GM23338 (cell line): ENCODE measurements at regions not wholly inside any gene's neighbourhood (a gene's known extent, or its start where the extent isn't known, plus 50 kb on each side); places are given as distances from the start of the nearest gene placed in this dataset.

ENCODE experiments used
- ATAC-seq: fragments of 200-7000 bp; cut with Tn5 transposase; 3 replicates; pipeline ENCODE4 v1.9.1; 2020
- DNase-seq: peaks from one replicate; pipeline ENCODE4 v3.0.0-alpha.2; 2015; ENCODE audit warnings: low spot score
- H2AFZ ChIP-seq: fragments of 200-600 bp; sonication (generic); 2 replicates; pipeline ENCODE4 v1.8.0; 2016; ENCODE audit warnings: antibody characterized with exemption, mild to moderate bottlenecking, moderate library complexity
- H3F3A ChIP-seq: fragments of 200-600 bp; sonication (generic); replicated peaks from 2 replicates; pipeline ENCODE4 v1.8.0; 2017; ENCODE audit warnings: antibody characterized with exemption, mixed run types, low read depth
- H3K27ac ChIP-seq: fragments of 200-600 bp; sonication (generic); 2 replicates; pipeline ENCODE4 v1.6.1; 2016; ENCODE audit warnings: low read depth
- H3K27me3 ChIP-seq: fragments of 200-600 bp; sonication (generic); 2 replicates; pipeline ENCODE4 v1.8.0; 2016; ENCODE audit warnings: mild to moderate bottlenecking, mixed run types, moderate library complexity; ENCODE audit not compliant: insufficient read depth
- H3K36me3 ChIP-seq: fragments of 200-600 bp; sonication (generic); 2 replicates; pipeline ENCODE4 v1.8.0; 2016; ENCODE audit warnings: mild to moderate bottlenecking; ENCODE audit not compliant: insufficient read depth
- H3K4me1 ChIP-seq: fragments of 200-600 bp; sonication (generic); 2 replicates; pipeline ENCODE4 v1.8.0; 2016; ENCODE audit warnings: mild to moderate bottlenecking, moderate library complexity; ENCODE audit not compliant: insufficient read depth
- H3K4me2 ChIP-seq: fragments of 200-600 bp; sonication (generic); 2 replicates; pipeline ENCODE4 v1.7.1; 2017; ENCODE audit warnings: mixed run types
- H3K4me3 ChIP-seq: fragments of 200-600 bp; sonication (generic); 2 replicates; pipeline ENCODE4 v1.6.1; 2016; ENCODE audit warnings: mixed run types
- H3K79me2 ChIP-seq: fragments of 200-600 bp; sonication (generic); replicated peaks from 2 replicates; pipeline ENCODE4 v1.8.0; 2017; ENCODE audit warnings: mild to moderate bottlenecking; ENCODE audit not compliant: insufficient read depth
- H3K9me2 ChIP-seq: fragments of 200-600 bp; sonication (generic); 2 replicates; pipeline ENCODE4 v1.8.0; 2017; ENCODE audit not compliant: insufficient read depth
- H4K20me1 ChIP-seq: fragments of 200-600 bp; sonication (generic); replicated peaks from 2 replicates; pipeline ENCODE4 v1.8.0; 2017; ENCODE audit warnings: mild to moderate bottlenecking; ENCODE audit not compliant: insufficient read depth
- H3K27ac Mint-ChIP-seq: 2 replicates; pipeline ENCODE4 v1.8.0; 2020; ENCODE audit warnings: inconsistent platforms, mild to moderate bottlenecking, moderate library complexity, mixed read lengths
- H3K27me3 Mint-ChIP-seq: 3 replicates; pipeline ENCODE4 v1.8.0; 2022; ENCODE audit warnings: low read depth, mild to moderate bottlenecking, moderate library complexity, mixed read lengths, inconsistent platforms; ENCODE audit not compliant: insufficient read depth, poor library complexity
- H3K36me3 Mint-ChIP-seq: 3 replicates; pipeline ENCODE4 v1.8.0; 2021; ENCODE audit warnings: low read depth, mild to moderate bottlenecking, inconsistent platforms, moderate library complexity, mixed read lengths
- H3K4me1 Mint-ChIP-seq: 3 replicates; pipeline ENCODE4 v1.8.0; 2020; ENCODE audit warnings: mild to moderate bottlenecking, inconsistent platforms, mixed read lengths
- H3K4me3 Mint-ChIP-seq: 3 replicates; pipeline ENCODE4 v1.8.0; 2021; ENCODE audit warnings: moderate library complexity, mild to moderate bottlenecking, inconsistent platforms, mixed read lengths
- H3K9me3 Mint-ChIP-seq: 3 replicates; pipeline ENCODE4 v1.8.0; 2020; ENCODE audit warnings: moderate library complexity, mild to moderate bottlenecking, inconsistent platforms, mixed read lengths
- CREB1 ChIP-seq: fragments of 250-450 bp; sonication (Bioruptor Pico); IDR thresholded peaks from 2 replicates; pipeline ENCODE4 v1.5.0; 2020; ENCODE audit warnings: low read depth, mild to moderate bottlenecking, moderate library complexity
- CTCF ChIP-seq, 2 experiments: fragments of 200-600 bp in 1 of 2; sonication (generic) in 1 of 2; conservative IDR thresholded peaks; 2 replicates each; pipeline versions ENCODE4 v1.5.1 to v1.6.1; 2016 to 2017; ENCODE audit warnings: antibody characterized with exemption in 2 of 2, low read depth in 2 of 2, mild to moderate bottlenecking in 2 of 2, moderate library complexity in 1 of 2
- ETS1 ChIP-seq: IDR thresholded peaks from 2 replicates; pipeline ENCODE4 v1.6.1; 2016; ENCODE audit warnings: antibody characterized with exemption
- EZH2phosphoT487 ChIP-seq: fragments of 200-600 bp; sonication (generic); IDR thresholded peaks from one replicate; pipeline ENCODE4 v1.8.1; 2018; ENCODE audit warnings: antibody characterized with exemption; ENCODE audit not compliant: unreplicated experiment
- NANOG ChIP-seq: IDR thresholded peaks from 2 replicates; pipeline ENCODE4 v1.6.1; 2016; ENCODE audit warnings: antibody characterized with exemption, borderline replicate concordance
- POLR2AphosphoS5 ChIP-seq: IDR thresholded peaks from 2 replicates; pipeline ENCODE4 v1.6.1; 2016; ENCODE audit warnings: antibody characterized with exemption, low read depth
- STAT1 ChIP-seq: IDR thresholded peaks from one replicate; pipeline ENCODE4 v1.6.1; 2016; ENCODE audit warnings: antibody characterized with exemption; ENCODE audit not compliant: unreplicated experiment
- ZNF114 ChIP-seq: fragments of 250-450 bp; sonication (Bioruptor Pico); IDR thresholded peaks from 2 replicates; pipeline ENCODE4 v1.5.0; 2020; ENCODE audit warnings: mild to moderate bottlenecking, moderate library complexity
- ZNF331 ChIP-seq: fragments of 250-450 bp; sonication (Bioruptor Pico); IDR thresholded peaks from 2 replicates; pipeline ENCODE4 v1.5.0; 2020; ENCODE audit warnings: low read depth, mild to moderate bottlenecking, moderate library complexity

- no peak for TF ChIP-seq POLR2AphosphoS5
These were observed 108.2 kb upstream of the SPATA31D4 start (continued) for GRCh38 chr9:81819859-81820546.

- H3F3A ChIP-seq = no peaks in the 10 kb centered on the region
- H3K9me2 ChIP-seq = 0 out of 2 replicates have a peak, but pooled peaks cover 2% of the 10 kb centered on the region
- no peaks in the 10 kb centered on the region for H3K27me3 Mint-ChIP-seq
- no peak overlapping the region for H3K4me2 ChIP-seq
- H3K4me1 ChIP-seq = peaks cover 43% of the 10 kb centered on the region
- H2AFZ ChIP-seq = peak overlapping the region; percentile 16; the same call in 1 of the 2 replicates
- H3K9me3 Mint-ChIP-seq = no peaks in the 10 kb centered on the region
- ATAC-seq = no peak
- H3K36me3 ChIP-seq = no peaks in the 10 kb centered on the region
- TF ChIP-seq ZNF331 (no peak), ZNF114 (CRISPR knock-in tag) (no peak), NANOG (no peak), ETS1 (no peak), CTCF (conservative IDR thresholded peaks at IDR 0.05; ENCODE audit: low read depth in 2 of 2) (no peak), CREB1 (CRISPR knock-in tag) (no peak), STAT1 (no peak)
- H3K27ac Mint-ChIP-seq = no peak overlapping the region
- no peaks in the 10 kb centered on the region for H3K27me3 ChIP-seq
- peaks cover 49% of the 10 kb centered on the region for H3K4me1 Mint-ChIP-seq
- DNase-seq = no peak
- H3K36me3 Mint-ChIP-seq = no peaks in the 10 kb centered on the region
- no peak overlapping the region for H3K4me3 Mint-ChIP-seq
- H3K27ac ChIP-seq = no peak overlapping the region
- H3K4me3 ChIP-seq = no peak overlapping the region
- H4K20me1 ChIP-seq = no peaks in the 10 kb centered on the region
- no peaks in the 10 kb centered on the region for H3K79me2 ChIP-seq
These were observed 105.8 kb upstream of the SPATA31D4 start for GRCh38 chr9:81822301-81822865.

- no peaks in the 10 kb centered on the region for H3K9me2 ChIP-seq
- H4K20me1 ChIP-seq = no peaks in the 10 kb centered on the region
- ATAC-seq (no peak), DNase-seq (no peak)
- H3F3A ChIP-seq = no peaks in the 10 kb centered on the region
- no peaks in the 10 kb centered on the region for H3K36me3 ChIP-seq
- H3K27me3 ChIP-seq = no peaks in the 10 kb centered on the region
- Mint-ChIP-seq H3K36me3 (no peaks in the 10 kb centered on the region), H3K9me3 (no peaks in the 10 kb centered on the region), H3K27ac (no peak overlapping the region), H3K27me3 (no peaks in the 10 kb centered on the region), H3K4me3 (no peak overlapping the region), H3K4me1 (peaks cover 48% of the 10 kb centered on the region)
- H3K4me3 ChIP-seq = no peak overlapping the region
- peak overlapping the region; percentile 16; the same call in 1 of the 2 replicates for H2AFZ ChIP-seq
- no peaks in the 10 kb centered on the region for H3K79me2 ChIP-seq
- peaks cover 45% of the 10 kb centered on the region for H3K4me1 ChIP-seq
- no peak overlapping the region for H3K4me2 ChIP-seq
- no peak overlapping the region for H3K27ac ChIP-seq
- TF ChIP-seq NANOG = no peak
- TF ChIP-seq ZNF331 = no peak
- TF ChIP-seq EZH2phosphoT487 = no peak
- TF ChIP-seq STAT1 = no peak
- TF ChIP-seq ETS1 = no peak
These were observed 105.3 kb upstream of the SPATA31D4 start for GRCh38 chr9:81822967-81823366.
